ENCODE measurements at regions not wholly inside any gene's neighbourhood (a gene's known extent, or its start where the extent isn't known, plus 50 kb on each side); places are given as distances from the start of the nearest gene placed in this dataset.
"Not testable (repeated sequence)": the region's sequence is repeated elsewhere in the genome, so short reads cannot be mapped to it uniquely, and the experiment has no call there.

GRCh38 chr9:18281291-18281690 lies 192.7 kb upstream of the ADAMTSL1 start:
- DNase-seq (ENCODE audit: low spot score) = no peak

GRCh38 chr9:18294229-18294628 lies 179.7 kb upstream of the ADAMTSL1 start:
- DNase-seq (ENCODE audit: low spot score) = no peak

- peak; percentile 27 for DNase-seq (ENCODE audit: low spot score)
Observed at GRCh38 chr9:18296702-18297055, 177.3 kb upstream of the ADAMTSL1 start.

- DNase-seq (ENCODE audit: low spot score) = peak; percentile 29
Observed at GRCh38 chr9:18297056-18297841, 176.7 kb upstream of the ADAMTSL1 start.

- no peak for DNase-seq (ENCODE audit: low spot score)
Observed at GRCh38 chr9:18299449-18299848, 174.5 kb upstream of the ADAMTSL1 start.

- not testable (repeated sequence) for DNase-seq (ENCODE audit: low spot score)
Observed at GRCh38 chr9:18305167-18305806, 168.7 kb upstream of the ADAMTSL1 start.

- DNase-seq (ENCODE audit: low spot score) = no peak
Observed at GRCh38 chr9:18314316-18314715, 159.6 kb upstream of the ADAMTSL1 start.

GRCh38 chr9:18317896-18318295 lies 156.1 kb upstream of the ADAMTSL1 start:
- DNase-seq (ENCODE audit: low spot score) = no peak

GRCh38 chr9:18319918-18320445 lies 154.0 kb upstream of the ADAMTSL1 start:
- DNase-seq (ENCODE audit: low spot score) = no peak

GRCh38 chr9:18324928-18325745 lies 148.8 kb upstream of the ADAMTSL1 start:
- no peak for DNase-seq (ENCODE audit: low spot score)

GRCh38 chr9:18325746-18326011 lies 148.3 kb upstream of the ADAMTSL1 start:
- DNase-seq (ENCODE audit: low spot score) = not testable (repeated sequence)

- no peak for DNase-seq (ENCODE audit: low spot score)
Observed at GRCh38 chr9:18327121-18327520, 146.8 kb upstream of the ADAMTSL1 start.

- DNase-seq (ENCODE audit: low spot score) = no peak
Observed at GRCh38 chr9:18330401-18331309, 143.3 kb upstream of the ADAMTSL1 start.

GRCh38 chr9:18331310-18331684 lies 142.7 kb upstream of the ADAMTSL1 start:
- no peak for DNase-seq (ENCODE audit: low spot score)

GRCh38 chr9:18331808-18332209 lies 142.1 kb upstream of the ADAMTSL1 start:
- no peak for DNase-seq (ENCODE audit: low spot score)

- DNase-seq (ENCODE audit: low spot score) = no peak
Observed at GRCh38 chr9:18333157-18333556, 140.8 kb upstream of the ADAMTSL1 start.

GRCh38 chr9:18335825-18336224 lies 138.1 kb upstream of the ADAMTSL1 start:
- no peak for DNase-seq (ENCODE audit: low spot score)

- DNase-seq (ENCODE audit: low spot score) = no peak
Observed at GRCh38 chr9:18338042-18338441, 135.9 kb upstream of the ADAMTSL1 start.

GRCh38 chr9:18343784-18344183 lies 130.2 kb upstream of the ADAMTSL1 start:
- no peak for DNase-seq (ENCODE audit: low spot score)

- DNase-seq (ENCODE audit: low spot score) = no peak
Observed at GRCh38 chr9:18346745-18347144, 127.2 kb upstream of the ADAMTSL1 start.

- DNase-seq (ENCODE audit: low spot score) = no peak
Observed at GRCh38 chr9:18347386-18348082, 126.4 kb upstream of the ADAMTSL1 start.
